ENCODE measurements at regions not wholly inside any gene's neighbourhood (a gene's known extent, or its start where the extent isn't known, plus 50 kb on each side); places are given as distances from the start of the nearest gene placed in this dataset.

DNA sequence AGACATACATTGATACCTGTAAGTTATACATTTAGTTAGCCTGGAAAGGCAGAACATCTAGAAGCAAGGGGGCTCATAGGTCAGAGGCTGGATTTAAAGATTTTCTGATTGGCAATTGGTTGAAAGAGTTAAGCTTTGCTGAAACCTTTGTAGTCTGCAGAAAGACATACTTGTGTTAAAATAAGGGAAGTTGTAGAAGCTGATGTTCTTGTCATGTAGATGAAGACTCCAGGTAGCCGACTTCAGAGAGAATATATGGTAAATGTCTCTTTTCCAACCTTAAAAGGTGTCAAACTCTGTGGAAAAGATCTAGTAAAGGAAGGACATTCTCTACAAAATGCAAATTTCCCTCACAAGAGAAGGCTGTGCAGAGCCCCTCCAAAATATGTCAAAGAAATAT is 62.9 kb upstream of the ADAMTS16 start:
- peaks cover 20% of the 10 kb centered on the region for H3K27me3 Mint-ChIP-seq (ENCODE audit: low read depth)
- H3T11ph ChIP-seq (ENCODE audit: low read length), result no peak overlapping the region
- H3K4me2 ChIP-seq (ENCODE audit: insufficient read depth, insufficient read length, low read length), result no peak overlapping the region
- no peak overlapping the region for H4K8ac ChIP-seq (replicated peaks; ENCODE audit: insufficient read length, low read depth, low read length)
- peak overlapping the region in 1 of 3 experiments; percentile 68; a peak in 1 of 7 replicates for H3K27ac Mint-ChIP-seq
- H2BK12ac ChIP-seq (ENCODE audit: insufficient read length, low read depth, low read length), result no peak overlapping the region
- no CpG with 5 or more reads among the region's 1 CpG for WGBS (ENCODE audit: extremely low coverage, insufficient read length, low lambda C conversion rate)
- H2AFZ ChIP-seq (ENCODE audit: low read length), result no peak overlapping the region
- H3K4ac ChIP-seq (ENCODE audit: low read depth, low read length), result no peak overlapping the region
- no peak overlapping the region for H3K27ac ChIP-seq (ENCODE audit: insufficient read length, low read depth, low read length)
- no peak overlapping the region for H2BK120ac ChIP-seq (ENCODE audit: low read depth, low read length, poor library complexity, severe bottlenecking)
- TF ChIP-seq, protein P1, sequence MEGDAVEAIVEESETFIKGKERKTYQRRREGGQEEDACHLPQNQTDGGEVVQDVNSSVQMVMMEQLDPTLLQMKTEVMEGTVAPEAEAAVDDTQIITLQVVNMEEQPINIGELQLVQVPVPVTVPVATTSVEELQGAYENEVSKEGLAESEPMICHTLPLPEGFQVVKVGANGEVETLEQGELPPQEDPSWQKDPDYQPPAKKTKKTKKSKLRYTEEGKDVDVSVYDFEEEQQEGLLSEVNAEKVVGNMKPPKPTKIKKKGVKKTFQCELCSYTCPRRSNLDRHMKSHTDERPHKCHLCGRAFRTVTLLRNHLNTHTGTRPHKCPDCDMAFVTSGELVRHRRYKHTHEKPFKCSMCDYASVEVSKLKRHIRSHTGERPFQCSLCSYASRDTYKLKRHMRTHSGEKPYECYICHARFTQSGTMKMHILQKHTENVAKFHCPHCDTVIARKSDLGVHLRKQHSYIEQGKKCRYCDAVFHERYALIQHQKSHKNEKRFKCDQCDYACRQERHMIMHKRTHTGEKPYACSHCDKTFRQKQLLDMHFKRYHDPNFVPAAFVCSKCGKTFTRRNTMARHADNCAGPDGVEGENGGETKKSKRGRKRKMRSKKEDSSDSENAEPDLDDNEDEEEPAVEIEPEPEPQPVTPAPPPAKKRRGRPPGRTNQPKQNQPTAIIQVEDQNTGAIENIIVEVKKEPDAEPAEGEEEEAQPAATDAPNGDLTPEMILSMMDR (conservative IDR thresholded peaks at IDR 0.05), result no peak
- H3K36me3 Mint-ChIP-seq (ENCODE audit: insufficient read depth in 1 of 3, low read depth in 3 of 3), result peaks cover 0 to 7% (median 7%) of the 10 kb centered on the region in 3 experiments; a peak in 4 of 7 replicates
- no peak overlapping the region for H3K18ac ChIP-seq (ENCODE audit: insufficient read length, low read depth, low read length)
- no peak overlapping the region for H3K56ac ChIP-seq (ENCODE audit: insufficient read length, low read depth, low read length)
- H3K9ac ChIP-seq (ENCODE audit: extremely low read depth, insufficient read length, low read length), result no peak overlapping the region
- H4K91ac ChIP-seq (ENCODE audit: insufficient read length, low read depth, low read length), result no peak overlapping the region
- no peak overlapping the region for H4K5ac ChIP-seq (ENCODE audit: insufficient read length, low read depth, low read length)
- H3K9me3 Mint-ChIP-seq, result peaks cover 6 to 14% of the 10 kb centered on the region in 2 experiments
- no peak overlapping the region for H2BK5ac ChIP-seq (ENCODE audit: insufficient read length, low read length)
- peaks cover 11% of the 10 kb centered on the region for H3K4me1 ChIP-seq (ENCODE audit: insufficient read depth, low read length)
- H3K79me1 ChIP-seq (ENCODE audit: insufficient read depth, low read depth, low read length, poor library complexity, severe bottlenecking), result no peaks in the 10 kb centered on the region
- no peaks in the 10 kb centered on the region for H3K79me2 ChIP-seq (ENCODE audit: insufficient read depth, low read length)
- H2AK5ac ChIP-seq (ENCODE audit: insufficient read length, low read length), result no peak overlapping the region
- no peaks in the 10 kb centered on the region for H4K20me1 ChIP-seq (ENCODE audit: control insufficient read depth, insufficient read depth, insufficient read length)
- H3K27me3 ChIP-seq (ENCODE audit: insufficient read depth, low read length), result no peaks in the 10 kb centered on the region
- no peak for DNase-seq
- no peak overlapping the region for H2BK15ac ChIP-seq (ENCODE audit: low read depth, low read length)
- no peak overlapping the region for H3K4me3 Mint-ChIP-seq
- no peak overlapping the region for H2BK20ac ChIP-seq (ENCODE audit: low read depth, low read length, poor library complexity, severe bottlenecking)
- no peak overlapping the region for H3K23ac ChIP-seq (ENCODE audit: insufficient read length, low read depth, low read length)
- no peaks in the 10 kb centered on the region for H3K23me2 ChIP-seq (ENCODE audit: insufficient read length, low read depth, low read length, poor library complexity, severe bottlenecking)
- no peak overlapping the region for H3K14ac ChIP-seq (ENCODE audit: insufficient read depth, low read length)
- H3K4me1 Mint-ChIP-seq, result peaks cover 39 to 40% of the 10 kb centered on the region in 2 experiments
- no peaks in the 10 kb centered on the region for H3K9me3 ChIP-seq (ENCODE audit: control insufficient read depth, low read depth, low read length)

Measured in H9 (cell line).